Right cardiac atrium (tissue), 5 donors: ENCODE measurements at regions not wholly inside any gene's neighbourhood (a gene's known extent, or its start where the extent isn't known, plus 50 kb on each side); places are given as distances from the start of the nearest gene placed in this dataset.

Experiments
- ATAC-seq, 2 donors: fragments of 200-7000 bp; cut with Tn5 transposase; one replicate each; pipeline versions ENCODE4 v1.8.0 to v1.9.1; 2020; ENCODE audit warnings: moderate library complexity in 2 of 2, mild to moderate bottlenecking in 1 of 2
- DNase-seq, 3 donors: peaks; one replicate each; pipeline ENCODE4 v3.0.0-alpha.2; 2020
- H3K27ac ChIP-seq: one replicate; pipeline ENCODE4 v1.5.1; 2013; ENCODE audit warnings: mild to moderate bottlenecking, low read length, control low read depth, moderate library complexity
- H3K27me3 ChIP-seq: one replicate; pipeline ENCODE4 v1.6.1; 2013; ENCODE audit not compliant: control insufficient read depth, insufficient read depth
- H3K4me1 ChIP-seq: one replicate; pipeline ENCODE4 v1.6.1; 2013; ENCODE audit warnings: low read length; ENCODE audit not compliant: control insufficient read depth, insufficient read depth
- H3K4me3 ChIP-seq: one replicate; pipeline ENCODE4 v1.5.1; 2013; ENCODE audit warnings: low read length, control low read depth
- H3K9me3 ChIP-seq: one replicate; pipeline ENCODE4 v1.6.1; 2013; ENCODE audit warnings: low read length; ENCODE audit not compliant: control insufficient read depth
- WGBS: extraction: QIAGEN DNeasy Blood & Tissue Kit; methylation state at CpG from one replicate; pipeline ENCODE4 v1.1.7; 2013; 5-methylcytosine and 5-hydroxymethylcytosine counted together
- intact Hi-C, 4 donors: fragments of 100-400 bp; cut with DNase I; formaldehyde crosslinking; loops; one replicate each; pipeline versions ENCODE4 v1.11.0 to v1.14.0; 2022 to 2023
- donor health status: healthy with polysubstance abuse.
- donor health status: DM: no; HTN: yes; CAD: no.
- donor health status: DM: no; HTN: no; CAD: no.
- donor health status: DM: no; HTN: yes; CAD: no; lungs with severe emphysema.
- donor health status: DM: yes; HTN: yes; CAD: no.

DNA sequence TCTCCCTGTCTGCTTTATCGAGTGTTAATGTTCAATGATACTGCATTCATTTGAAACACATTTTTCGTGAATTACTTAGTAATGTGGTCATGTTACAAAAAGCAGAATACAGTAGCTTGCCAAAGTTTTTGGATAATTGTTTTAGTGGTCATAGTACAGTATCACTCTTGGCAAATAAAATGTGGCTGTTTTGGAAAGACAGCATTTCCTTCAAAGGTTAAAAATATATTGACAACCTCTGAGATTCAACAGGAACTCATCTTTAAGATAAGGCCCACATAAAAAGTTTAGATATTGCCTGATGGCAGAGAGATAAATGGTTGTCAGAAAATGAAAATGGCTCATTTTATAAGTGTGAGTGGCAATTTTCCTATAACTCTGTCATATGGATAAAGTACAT is 297.7 kb upstream of the MAN1A1 start:
- ATAC-seq (no peak), DNase-seq (no peak)
- Histone ChIP-seq H3K4me1 (no peaks in the 10 kb centered on the region), H3K27ac (no peak overlapping the region), H3K27me3 (no peaks in the 10 kb centered on the region), H3K4me3 (no peak overlapping the region), H3K9me3 (no peaks in the 10 kb centered on the region)
- 54% methylated on average over 2 of the region's 2 CpGs for WGBS
- intact Hi-C loops, result no loop called here

DNA sequence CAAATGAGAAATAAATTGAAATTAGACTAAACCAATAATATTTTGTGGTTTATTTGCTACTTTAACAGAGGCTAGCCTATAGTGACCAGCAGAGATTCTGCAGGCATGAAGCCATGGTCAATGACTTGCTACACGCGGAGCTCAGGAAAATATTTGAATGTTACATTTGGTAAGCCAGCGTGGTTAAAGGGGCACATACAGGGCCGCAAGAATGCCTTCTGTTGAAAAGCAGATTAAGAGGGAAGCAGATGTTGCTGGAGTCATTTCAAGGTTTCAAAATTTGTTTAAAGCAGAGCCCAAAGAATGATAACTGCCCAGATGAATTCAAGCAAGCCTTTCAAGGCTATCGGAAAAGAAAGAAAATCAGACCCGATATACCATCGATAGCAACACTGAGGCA is 294.3 kb upstream of the MAN1A1 start:
- no peaks in the 10 kb centered on the region for H3K4me1 ChIP-seq
- no peak for ATAC-seq
- no peak overlapping the region for H3K27ac ChIP-seq
- 89% methylated on average over 7 of the region's 7 CpGs for WGBS
- no peaks in the 10 kb centered on the region for H3K9me3 ChIP-seq
- no peak for DNase-seq
- no peaks in the 10 kb centered on the region for H3K27me3 ChIP-seq
- intact Hi-C loops, result no loop called here
- H3K4me3 ChIP-seq, result no peak overlapping the region

GRCh38 chr6:119637768-119638167 is 288.2 kb upstream of the MAN1A1 start:
- no peak overlapping the region for H3K4me3 ChIP-seq
- 62% methylated on average over 3 of the region's 3 CpGs for WGBS
- H3K27ac ChIP-seq, result no peak overlapping the region
- intact Hi-C loops, result no loop called here
- H3K27me3 ChIP-seq, result no peaks in the 10 kb centered on the region
- ATAC-seq, result no peak
- H3K9me3 ChIP-seq, result no peaks in the 10 kb centered on the region
- H3K4me1 ChIP-seq, result no peaks in the 10 kb centered on the region
- no peak for DNase-seq

DNA sequence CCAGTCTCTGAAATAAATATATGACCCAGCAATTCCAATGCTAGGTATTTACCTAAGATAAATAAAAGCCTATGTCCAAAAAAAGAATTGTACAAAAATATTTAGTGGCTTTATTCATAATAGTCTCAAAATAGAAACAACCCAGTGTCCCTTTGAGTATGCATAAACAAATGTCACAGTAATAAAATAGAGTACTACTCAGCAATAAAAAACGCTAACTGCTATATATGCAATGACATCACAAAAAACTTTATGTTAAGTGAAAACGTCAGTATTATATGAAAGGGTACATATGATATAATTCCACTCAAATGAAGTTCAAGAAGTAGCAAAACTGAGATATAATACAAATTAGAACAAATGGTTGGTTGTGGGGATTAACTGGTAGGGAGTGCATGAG is 286.5 kb upstream of the MAN1A1 start:
- no peaks in the 10 kb centered on the region for H3K4me1 ChIP-seq
- ATAC-seq (no peak), DNase-seq (no peak)
- H3K9me3 ChIP-seq, result no peaks in the 10 kb centered on the region
- intact Hi-C loops, result no loop called here
- H3K27me3 ChIP-seq, result no peaks in the 10 kb centered on the region
- 90% methylated on average over 2 of the region's 2 CpGs for WGBS
- H3K4me3 ChIP-seq, result no peak overlapping the region
- no peak overlapping the region for H3K27ac ChIP-seq

- ATAC-seq (no peak), DNase-seq (no peak)
- 79% methylated on average over 3 of the region's 3 CpGs for WGBS
- Histone ChIP-seq H3K9me3 (no peaks in the 10 kb centered on the region), H3K4me3 (no peak overlapping the region), H3K27ac (no peak overlapping the region), H3K4me1 (no peaks in the 10 kb centered on the region), H3K27me3 (no peaks in the 10 kb centered on the region)
- intact Hi-C loops, result no loop called here
These were observed 283.9 kb upstream of the MAN1A1 start for GRCh38 chr6:119633461-119633860.

- DNase-seq (no peak), ATAC-seq (no peak)
- Histone ChIP-seq H3K9me3 (no peaks in the 10 kb centered on the region), H3K4me1 (no peaks in the 10 kb centered on the region), H3K27me3 (no peaks in the 10 kb centered on the region), H3K4me3 (no peak overlapping the region), H3K27ac (no peak overlapping the region)
- 90% methylated on average over 5 of the region's 5 CpGs for WGBS
- intact Hi-C loops, result no loop called here
These were observed 281.1 kb upstream of the MAN1A1 start for GRCh38 chr6:119630561-119631192.

DNA sequence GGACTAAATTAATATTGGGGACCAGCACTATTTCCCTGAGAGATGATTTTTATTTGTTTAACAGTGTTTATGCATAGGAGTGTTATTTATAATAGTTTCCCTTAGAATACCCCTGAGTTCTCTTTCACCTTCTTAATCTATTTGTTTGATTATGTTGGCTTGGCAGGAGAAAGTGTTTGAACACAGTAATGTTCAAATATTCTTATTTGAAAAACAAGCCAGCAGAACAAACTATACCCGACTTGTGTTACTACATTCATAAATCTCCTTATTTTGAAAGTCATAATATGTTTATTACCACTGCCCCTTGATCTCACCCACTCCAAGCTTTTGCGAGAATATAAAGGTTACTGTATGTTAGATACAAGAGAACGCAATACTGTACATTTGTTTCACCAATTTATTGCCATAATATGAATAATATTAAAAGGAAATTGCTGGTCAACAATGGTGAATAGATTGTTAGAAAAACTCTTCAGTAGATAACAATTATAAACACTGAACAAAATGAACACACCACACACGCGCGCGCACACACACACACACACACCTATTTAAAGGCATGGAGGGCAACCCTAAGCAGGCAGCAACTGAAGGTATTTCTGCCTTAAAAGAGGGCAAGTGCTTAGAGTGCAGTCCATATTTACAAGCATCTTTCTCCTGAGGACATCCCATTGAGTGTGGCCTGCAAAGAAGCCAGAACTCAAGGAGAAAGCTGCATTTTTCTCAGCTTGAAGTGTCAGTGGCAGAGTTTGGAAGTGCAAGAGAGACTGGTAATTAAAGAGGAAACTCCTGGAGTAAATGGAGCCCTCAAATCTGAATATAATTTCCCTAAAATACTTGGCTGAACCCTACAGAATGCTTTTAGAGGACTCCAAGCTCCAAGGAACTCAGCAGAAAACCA is 279.4 kb upstream of the MAN1A1 start:
- ATAC-seq (no peak), DNase-seq (no peak)
- Histone ChIP-seq H3K27me3 (no peaks in the 10 kb centered on the region), H3K4me1 (no peaks in the 10 kb centered on the region), H3K27ac (no peak overlapping the region), H3K4me3 (no peak overlapping the region), H3K9me3 (no peaks in the 10 kb centered on the region)
- 94% methylated on average over 7 of the region's 7 CpGs for WGBS
- intact Hi-C loops, result no loop called here

DNA sequence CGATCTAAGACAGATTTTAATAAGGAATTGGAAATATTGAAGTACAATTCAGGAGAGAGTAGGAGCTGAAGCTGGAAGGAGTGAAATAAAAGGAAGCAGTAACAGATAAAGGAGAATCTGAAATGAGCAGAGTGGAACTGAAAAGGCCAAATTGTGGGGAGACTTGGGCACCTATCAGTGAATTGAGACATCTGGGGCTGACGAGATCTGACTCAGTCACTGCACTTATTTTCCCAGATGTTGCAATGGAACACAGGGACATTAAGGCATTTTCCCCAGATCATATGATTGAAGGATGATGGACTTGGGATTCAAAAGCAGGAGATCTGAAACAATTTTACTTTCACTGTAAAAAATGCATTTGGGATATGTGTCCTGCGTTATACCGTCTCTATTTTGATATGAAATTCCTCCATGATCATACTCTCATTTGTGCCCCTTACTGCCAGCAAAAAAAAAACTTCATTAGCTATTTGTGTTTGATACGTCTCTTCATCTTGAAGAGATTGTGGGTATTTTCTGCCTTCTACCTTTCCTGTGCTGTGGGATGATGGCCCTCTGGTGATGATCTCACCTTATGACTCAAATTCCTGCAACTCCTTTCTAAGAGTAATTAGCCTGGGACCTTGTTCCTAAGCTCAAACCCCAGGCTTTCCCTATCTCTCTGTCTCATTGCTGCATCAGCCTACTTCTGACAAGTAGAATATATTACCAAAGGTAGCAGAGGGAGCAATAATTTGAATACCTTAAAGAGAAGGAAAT is 278.5 kb upstream of the MAN1A1 start:
- WGBS, result 75% methylated on average over 5 of the region's 5 CpGs
- no peaks in the 10 kb centered on the region for H3K9me3 ChIP-seq
- intact Hi-C loops, result no loop called here
- ATAC-seq, result no peak
- no peak overlapping the region for H3K4me3 ChIP-seq
- H3K27ac ChIP-seq, result no peak overlapping the region
- no peaks in the 10 kb centered on the region for H3K27me3 ChIP-seq
- no peak for DNase-seq
- no peaks in the 10 kb centered on the region for H3K4me1 ChIP-seq

DNA sequence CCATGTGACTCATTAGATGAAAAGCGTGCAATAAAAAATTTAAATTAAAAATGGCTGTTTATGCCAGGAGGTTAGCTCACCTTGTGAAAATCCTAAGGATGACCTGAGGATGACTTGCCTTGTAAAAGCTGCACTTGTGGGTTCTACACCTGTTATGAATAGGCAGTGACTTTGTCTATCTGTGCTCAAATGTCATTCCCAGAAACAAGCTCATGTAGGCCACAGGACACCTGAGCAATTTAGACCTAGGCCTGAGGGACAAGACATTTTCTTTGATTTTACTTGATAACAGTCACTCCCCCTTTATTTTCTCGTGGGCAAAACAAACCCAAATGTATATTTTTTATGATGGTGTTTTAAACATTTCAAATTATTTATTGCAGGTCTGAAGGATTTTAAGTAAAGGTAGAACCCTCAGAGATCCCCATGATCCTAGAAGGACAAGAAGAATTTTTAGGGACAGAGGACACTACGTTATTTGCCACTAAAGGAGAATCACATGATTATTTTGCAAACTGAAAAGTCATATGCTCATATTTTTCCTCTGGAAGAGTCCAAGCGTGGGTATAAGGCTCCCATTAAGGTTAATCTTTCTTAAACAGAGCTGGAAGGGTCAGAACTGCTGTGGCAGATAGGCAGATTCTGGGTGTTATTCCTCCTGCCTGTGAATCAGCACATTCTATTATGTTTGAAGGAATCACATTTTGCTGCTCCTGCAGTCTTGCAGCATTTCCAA is 277.5 kb upstream of the MAN1A1 start:
- DNase-seq, result no peak
- Histone ChIP-seq H3K27ac (no peak overlapping the region), H3K9me3 (no peaks in the 10 kb centered on the region), H3K4me1 (no peaks in the 10 kb centered on the region), H3K4me3 (no peak overlapping the region), H3K27me3 (no peaks in the 10 kb centered on the region)
- 84% methylated on average over 4 of the region's 4 CpGs for WGBS
- no peak for ATAC-seq
- intact Hi-C loops, result no loop called here

GRCh38 chr6:119620846-119621555 is 271.4 kb upstream of the MAN1A1 start:
- intact Hi-C loops, result no loop called here
- Histone ChIP-seq H3K27ac (no peak overlapping the region), H3K27me3 (no peaks in the 10 kb centered on the region), H3K4me3 (no peak overlapping the region), H3K9me3 (no peaks in the 10 kb centered on the region), H3K4me1 (no peaks in the 10 kb centered on the region)
- no peak for ATAC-seq
- no peak for DNase-seq
- WGBS, result 90% methylated on average over 4 of the region's 4 CpGs
